RCC 7860 (cell line): ENCODE measurements at regions not wholly inside any gene's neighbourhood (a gene's known extent, or its start where the extent isn't known, plus 50 kb on each side); places are given as distances from the start of the nearest gene placed in this dataset.
A peak's percentile ranks its signal among the peaks of the same experiment; 100 is the strongest.

Experiments
- DNase-seq: peaks from one replicate; pipeline ENCODE4 v3.0.0-alpha.2; 2015; ENCODE audit warnings: low spot score
- FAIRE-seq: peaks from 2 replicates; lab custom pipeline; 2012; peaks lifted over from hg19 to GRCh38; lab: Jason Lieb, UNC

DNA sequence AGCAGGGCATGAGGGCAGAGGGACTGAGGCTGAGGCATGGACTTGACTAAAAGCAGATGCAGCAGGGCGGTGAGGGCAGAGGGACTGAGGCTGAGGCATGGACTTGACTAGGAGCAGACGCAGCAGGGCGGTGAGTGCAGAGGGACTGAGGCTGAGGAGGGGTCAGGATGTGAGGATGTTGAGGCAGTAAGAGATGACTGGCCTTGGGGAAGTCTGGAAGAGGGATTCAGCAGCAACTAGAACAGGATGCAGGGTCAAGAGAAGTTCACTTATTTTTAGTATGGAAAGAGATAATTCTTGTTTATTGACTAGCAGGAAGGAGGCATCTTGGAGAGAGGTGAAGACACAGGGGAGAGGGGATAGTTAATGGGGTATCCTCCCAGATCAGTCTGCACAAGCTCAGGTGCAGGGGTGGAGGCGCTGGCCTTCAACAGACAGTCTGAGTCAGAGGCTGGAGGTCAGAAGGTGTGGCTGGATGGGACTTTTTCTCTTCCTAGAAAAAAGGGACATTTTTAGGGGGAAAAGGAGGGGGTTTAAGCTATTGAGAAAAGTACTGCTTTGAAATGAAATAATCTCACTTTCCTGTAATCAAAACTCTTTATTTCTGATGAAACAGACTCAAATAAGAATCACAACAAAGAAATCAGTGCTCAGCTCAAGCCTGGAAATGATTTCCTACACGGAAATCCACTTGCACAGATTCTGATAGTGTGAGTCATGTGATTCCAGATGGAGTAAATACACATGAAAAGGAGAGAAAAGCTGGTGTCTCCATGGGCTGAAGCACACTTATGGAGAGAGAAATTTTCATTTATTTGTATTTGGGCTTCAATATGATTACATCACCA lies 130.9 kb downstream of the PALM2AKAP2 start:
- peak; percentile 75 for FAIRE-seq
- DNase-seq, result peak; percentile 46

DNA sequence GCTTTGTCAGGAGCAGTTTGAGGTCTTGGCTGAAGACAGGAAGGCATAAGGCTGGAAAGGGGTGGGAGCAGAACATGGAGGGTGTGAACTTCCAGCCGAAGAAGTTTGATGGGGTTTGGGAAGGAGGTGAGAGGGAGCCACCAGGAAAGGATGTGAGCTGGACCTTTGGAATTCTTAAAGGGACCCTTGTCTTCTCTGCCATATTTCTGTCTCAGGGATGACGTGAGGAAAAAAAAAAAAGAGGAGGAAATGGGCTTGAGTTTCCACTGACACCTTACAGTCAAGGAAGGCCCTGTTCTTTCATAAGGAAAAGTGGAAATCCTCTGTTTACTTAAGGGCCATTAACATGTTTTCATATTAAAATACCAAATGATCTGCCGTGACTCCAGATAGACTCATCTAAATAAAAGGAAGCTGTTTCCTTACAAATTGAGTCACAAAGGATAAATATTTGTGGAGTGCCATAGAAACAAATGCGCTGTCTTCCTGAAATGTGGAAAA lies 132.1 kb downstream of the PALM2AKAP2 start:
- no peak for DNase-seq
- no peak for FAIRE-seq

DNA sequence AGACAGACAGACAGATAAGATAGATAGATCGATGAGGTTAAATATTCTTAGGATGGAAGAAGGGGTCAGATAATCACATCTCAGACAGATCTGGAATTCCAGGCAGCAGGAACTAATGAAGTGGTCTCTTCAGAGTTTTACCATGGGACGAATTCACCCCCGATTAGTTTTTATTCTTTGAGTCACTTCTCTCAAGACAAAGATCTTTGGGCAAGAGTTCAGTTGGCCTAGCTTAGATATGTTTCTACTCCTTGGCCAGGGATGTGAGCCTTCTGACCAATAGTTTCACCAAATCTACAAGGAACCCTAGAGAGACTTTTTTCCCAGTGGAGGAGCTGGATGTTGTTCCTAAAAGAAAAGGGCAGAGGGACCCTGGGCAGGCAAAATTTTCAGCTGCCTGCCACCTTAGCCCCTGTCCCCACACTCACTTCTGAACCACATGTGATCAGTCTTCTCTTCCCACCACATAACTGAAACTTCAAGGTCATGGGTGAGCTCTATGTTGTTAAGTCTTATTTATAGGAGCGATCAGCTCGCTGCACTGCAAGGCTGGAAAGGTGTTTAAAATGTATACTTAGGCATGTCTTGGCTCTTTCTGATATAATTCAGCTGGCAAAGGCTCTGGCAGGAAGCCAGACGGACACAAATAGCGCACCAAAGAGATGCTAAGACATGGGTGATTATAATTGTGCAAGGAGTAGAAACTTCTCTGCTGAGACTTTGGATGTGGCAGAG lies 132.9 kb downstream of the PALM2AKAP2 start:
- FAIRE-seq (no peak), DNase-seq (no peak)

DNA sequence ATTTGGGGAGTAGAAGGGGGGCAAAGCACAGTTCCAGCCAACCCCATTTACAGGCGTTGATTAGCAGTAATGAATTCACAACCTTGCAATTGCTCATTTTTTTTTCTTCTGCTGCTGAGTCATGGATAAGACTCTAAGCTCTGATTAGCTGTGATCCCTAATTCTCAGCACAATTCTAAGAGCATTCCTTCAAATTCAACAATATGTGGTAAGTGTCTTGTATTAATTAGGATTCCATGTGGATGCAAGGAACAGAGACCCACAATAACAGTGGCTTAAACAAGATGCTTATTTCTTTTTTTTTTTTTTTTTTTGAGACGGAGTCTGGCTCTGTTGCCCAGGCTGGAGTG lies 133.4 kb downstream of the PALM2AKAP2 start:
- DNase-seq (no peak), FAIRE-seq (no peak)

DNA sequence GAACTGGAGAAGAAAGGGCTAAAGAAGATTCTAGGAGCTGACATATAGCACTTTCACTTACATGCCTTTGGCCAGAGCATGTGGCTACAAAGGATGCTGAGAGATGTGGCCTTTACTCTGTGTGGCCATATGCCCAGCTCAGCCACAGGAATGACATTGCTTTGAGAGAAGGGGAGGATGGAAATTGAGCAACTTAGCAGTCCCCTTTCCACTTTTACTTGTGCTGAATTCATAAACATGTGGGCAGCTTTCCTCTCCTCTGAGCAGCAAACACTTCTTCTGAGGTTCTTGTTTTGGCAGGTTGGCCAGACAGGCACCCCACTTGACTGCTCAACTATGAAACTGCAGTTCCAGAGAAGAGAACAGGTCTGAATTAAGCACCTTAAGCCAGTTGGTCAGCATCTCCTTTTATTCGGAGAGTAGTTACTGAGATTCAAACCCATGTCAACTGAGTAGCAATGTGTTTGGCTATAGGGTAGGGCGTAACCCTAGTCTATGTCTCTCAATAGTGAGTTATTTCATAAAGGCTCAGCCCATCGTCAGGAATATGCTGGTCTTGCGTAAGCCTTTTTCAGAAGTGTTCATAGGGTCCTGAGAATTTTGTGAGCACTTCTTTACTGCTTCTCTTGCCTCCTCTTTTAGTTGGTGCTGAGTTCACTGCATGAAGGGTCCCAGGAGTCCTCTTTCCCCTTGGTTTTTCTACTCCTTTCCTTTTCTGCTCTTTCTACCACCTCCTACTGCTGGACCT lies 134.5 kb downstream of the PALM2AKAP2 start:
- FAIRE-seq, result no peak

DNA sequence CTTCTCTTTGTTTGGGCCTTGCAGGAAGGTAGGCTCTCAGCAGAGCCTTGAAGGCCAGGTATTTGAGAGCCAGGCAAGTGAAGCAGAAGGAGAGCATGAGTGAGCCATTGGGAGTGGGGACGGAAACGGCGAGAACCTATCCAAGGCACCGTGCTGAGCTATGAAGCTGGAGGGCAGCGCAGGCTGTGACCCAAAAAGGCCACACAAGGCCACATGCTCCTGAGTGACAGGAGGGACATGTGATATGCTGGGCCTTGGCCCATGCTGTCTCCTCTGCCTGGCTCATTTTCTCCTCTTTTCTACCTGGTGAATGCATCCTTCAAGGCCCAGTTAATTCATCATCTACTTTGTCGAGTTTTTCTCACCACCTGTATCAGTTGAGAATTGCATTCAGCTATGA lies 136.3 kb downstream of the PALM2AKAP2 start:
- DNase-seq, result no peak
- no peak for FAIRE-seq

More for the DNA sequence above, 134.5 kb downstream of the PALM2AKAP2 start:
- DNase-seq, result no peak

DNA sequence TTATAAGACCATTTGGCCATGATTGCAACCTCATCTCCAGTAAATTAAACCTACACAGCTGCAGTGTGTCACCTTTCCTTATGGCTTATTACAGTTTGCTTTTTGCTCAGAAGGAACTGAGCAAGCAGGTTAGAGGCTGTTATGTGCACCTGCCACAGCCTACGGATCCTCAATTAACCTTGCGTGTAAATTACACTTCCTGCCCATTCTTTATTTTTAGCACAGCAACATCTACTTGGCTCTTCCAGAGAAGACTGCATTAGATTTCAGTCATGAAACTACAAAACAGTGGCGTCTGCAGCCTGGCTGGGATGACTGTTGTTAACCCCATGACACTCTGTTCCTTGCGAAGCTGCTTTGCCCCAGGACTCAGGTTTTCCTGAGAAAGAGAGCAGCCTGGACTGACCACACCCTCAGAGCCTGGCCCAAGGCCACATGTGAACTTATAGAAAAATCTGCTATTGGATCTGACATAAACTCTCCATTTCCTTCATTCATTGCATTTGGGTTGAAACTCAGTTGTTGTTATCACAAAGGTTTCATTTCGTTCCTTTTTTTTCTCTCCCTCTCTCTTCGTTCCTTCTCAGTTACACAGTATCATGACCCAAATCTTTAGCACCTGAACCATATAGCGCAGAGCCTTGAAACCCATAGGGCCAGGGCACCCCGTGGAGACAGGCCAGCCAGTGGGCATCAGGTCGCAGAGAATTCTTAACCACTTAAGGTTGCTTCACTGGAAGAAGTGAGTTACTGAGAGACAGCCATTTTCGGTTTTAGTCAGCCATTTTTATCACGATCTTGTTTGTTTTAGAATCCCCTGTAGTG lies 138.6 kb downstream of the PALM2AKAP2 start:
- DNase-seq (no peak), FAIRE-seq (no peak)

DNA sequence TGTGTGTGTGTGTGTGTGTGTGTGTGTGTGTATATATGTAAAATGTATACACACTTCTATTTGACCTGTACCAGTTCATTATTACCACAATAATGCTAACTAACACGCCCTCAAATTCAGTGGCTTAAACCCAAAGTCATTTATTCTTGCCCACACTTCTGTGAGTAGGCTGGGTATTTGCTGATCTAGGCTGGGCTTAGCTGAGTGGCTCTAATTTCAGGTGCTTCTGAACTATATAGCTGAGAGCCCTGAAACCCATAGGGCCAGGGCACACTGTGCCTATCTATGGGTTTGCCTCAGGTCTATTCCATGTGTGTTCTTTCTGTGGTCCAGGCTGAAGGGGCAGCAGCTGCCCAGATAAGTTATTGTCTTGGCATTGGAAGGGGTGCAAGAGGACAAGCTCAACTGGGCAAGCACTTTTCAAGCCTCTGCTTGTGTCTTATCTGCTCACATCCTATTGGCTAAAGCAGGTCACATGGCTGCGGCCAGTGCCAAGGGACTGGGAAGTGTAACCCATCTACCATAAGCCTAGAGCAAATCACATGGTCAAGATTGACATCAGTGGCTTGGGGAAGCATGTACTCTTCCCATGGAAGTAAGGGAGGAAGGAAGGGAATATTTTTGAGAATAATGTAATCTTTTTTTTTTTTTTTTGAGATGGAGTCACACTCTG lies 139.9 kb downstream of the PALM2AKAP2 start:
- FAIRE-seq (no peak), DNase-seq (no peak)

DNA sequence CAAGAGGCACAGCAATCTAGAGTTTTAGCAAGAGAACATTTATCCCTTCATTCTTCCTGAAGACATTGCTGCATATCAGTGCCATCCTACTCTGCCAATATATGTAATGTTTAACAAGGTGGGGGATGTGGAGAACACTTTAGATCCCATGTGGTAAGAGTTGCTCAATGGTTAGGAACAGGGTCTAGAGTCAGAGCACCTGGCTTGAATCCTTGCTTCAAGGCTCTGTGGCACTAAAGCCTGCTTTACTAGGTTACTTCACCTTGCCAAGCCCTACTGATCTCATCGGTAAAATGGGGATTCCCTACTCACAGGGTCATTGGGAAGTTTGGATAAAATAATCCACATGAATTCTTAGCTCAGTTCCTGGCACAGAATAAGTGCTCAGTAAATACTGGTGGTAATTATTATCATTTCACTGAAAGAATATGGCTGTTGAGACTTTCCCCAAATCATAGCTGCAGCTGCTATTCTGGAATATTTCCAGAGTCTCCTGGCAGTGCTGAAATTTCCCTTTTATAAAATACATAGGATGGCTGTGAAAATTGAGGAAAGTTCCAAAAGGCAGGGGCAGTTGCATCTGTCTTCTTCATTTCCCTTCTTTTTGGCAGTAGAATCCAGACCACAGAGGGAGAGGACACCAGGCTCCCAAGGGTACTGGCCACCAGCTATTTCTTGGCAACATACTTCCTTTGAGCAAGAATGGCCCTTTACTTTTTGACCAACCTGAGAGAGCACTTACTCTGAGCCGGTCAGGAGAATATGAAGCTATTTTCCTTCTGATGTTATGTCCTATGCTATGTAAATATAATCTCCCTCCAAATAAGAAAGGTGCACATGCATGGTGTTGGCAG lies 142.8 kb downstream of the PALM2AKAP2 start:
- FAIRE-seq (no peak), DNase-seq (no peak)

DNA sequence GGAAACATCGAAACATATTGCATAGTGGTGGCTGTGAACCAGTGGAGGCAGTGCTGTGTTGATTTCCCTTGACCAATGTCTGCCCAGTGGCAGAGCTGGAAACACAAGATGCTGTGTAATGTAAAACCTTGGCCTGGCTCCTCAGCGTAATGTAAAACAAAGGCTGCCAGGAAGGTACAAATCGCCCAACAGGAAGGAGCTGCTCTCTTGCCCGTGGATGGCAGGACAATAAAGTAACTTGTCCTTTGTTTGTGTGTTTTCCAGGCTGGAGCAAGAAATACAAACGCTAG lies 143.4 kb downstream of the PALM2AKAP2 start:
- FAIRE-seq (no peak), DNase-seq (no peak)

DNA sequence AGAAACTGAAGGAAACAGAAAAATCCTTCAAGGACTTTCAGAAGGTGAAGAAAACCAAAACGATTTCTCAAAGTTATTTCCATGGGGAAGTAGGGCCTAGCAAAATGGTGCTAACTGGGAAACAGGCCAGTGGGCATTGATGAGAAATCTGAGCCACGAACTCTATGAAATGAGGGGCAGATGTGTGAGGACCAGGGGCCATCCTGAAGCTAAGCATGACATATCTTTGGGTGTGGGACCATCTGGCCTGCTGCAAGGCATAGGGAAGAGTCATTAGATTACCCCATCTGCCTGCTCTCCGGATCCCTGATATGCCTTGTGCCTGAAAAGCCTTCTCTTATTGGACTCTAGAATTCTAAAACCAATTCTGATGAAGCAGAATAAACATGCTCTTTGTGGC lies 143.8 kb downstream of the PALM2AKAP2 start:
- no peak for FAIRE-seq
- DNase-seq, result no peak

DNA sequence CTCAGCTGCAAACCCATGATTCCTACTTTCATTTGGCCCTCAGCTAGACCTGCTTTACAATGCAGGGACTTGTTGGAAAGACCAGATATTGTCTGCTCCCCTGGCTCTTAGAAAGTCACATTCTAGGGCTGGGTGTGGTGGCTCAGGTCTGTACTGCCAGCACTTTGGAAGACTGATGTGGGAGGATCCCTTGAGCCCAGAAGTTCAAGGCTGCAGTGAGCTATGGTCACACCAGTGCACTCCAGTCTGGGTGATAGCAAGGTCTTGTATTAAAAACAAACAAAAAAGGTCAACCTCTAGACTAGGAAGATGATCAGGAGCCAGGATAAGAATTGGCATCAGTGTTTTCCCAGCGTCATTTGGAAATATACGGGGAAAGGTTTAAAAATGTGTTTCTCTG lies 145.8 kb downstream of the PALM2AKAP2 start:
- FAIRE-seq (no peak), DNase-seq (no peak)

DNA sequence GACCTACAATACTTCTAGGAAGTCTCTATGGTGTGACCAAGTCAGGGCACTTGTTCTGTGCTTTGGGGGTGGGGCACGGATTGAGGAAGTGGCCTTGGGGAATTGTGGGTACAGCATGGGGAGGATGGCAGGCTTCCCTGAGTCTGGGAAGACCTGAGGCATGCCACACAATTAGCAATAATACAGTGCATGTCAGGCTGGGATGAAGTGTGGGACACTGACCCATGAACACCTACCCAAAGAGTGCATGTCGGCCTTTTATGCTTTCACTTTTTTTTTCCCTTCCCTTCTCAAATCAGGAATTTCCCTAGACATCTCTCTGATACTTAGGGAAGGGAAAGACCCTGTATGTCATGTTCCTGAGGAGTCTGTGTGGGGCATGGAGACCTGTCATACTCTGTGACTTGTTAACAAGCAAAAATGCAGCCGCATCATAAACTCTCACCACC lies 146.4 kb downstream of the PALM2AKAP2 start:
- DNase-seq (no peak), FAIRE-seq (no peak)

DNA sequence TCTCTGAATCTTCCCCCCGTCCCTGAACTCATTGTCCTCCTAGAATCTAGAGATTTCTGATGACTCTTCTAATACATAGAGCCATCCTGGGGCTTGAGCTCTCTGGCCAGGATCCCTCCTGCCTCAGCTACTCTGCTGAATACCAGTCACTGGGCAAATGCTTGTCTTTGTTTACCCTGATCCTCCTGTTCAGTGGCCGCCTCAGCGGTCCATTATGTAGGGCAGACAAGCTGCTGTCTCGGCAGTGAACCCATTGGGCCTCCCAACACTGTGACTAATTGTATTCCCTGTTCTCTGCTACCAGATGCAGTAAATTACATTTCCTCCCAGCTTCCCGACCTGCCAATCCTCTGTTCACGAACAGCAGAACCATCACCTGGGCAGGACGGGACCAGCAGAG lies 151.6 kb downstream of the PALM2AKAP2 start:
- DNase-seq, result no peak
- no peak for FAIRE-seq

DNA sequence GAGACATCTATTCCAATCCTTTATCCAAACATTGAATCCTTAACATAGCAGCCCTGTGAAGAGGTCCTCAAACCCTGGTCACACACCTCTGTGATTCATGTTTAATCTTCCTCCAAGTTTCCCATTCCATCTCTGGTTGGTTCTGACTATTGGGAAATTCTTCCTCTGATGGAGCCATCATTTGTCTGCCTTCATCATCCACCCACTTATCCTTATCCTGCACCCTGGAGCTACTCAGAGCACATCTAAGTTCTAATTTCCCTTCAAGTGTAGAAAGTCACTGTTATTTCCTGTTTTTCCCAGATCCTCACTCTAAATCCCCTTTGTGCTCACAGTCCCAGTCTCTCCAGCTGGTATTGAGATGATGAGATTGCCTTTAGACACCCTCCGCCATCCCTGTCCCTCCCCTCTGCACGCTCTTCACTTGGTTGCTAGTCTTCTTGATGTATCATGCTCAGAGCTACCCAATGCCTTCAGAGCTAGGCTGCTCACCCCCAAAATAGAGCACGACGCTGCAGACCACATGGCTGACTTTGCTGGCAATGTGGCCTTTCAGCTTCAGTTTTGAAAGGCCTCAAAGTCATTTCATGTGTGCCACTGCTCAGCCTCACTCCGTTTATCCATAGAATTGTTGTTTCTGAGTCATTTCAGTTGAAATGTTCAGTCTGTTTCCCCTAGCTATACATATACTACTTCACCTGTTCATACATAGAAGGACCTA lies 154.3 kb downstream of the PALM2AKAP2 start:
- FAIRE-seq, result no peak
- no peak for DNase-seq

DNA sequence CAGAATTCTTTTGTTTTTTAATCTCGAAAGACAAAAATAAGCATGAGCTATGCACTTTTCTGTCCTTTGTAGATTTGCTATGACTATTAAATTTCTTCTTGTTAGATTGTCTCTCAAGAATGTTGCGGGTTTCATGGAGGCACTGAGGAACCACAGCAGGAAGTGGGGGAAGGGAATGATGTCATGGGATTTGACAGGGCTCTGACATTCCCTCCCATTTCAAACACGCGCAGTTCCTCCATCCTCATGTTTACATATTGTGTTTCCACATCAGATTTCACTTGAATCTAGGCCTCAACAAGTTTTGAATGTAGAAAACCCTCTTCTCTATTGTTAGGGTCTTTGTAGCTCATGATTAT lies 154.8 kb downstream of the PALM2AKAP2 start:
- FAIRE-seq (no peak), DNase-seq (no peak)

DNA sequence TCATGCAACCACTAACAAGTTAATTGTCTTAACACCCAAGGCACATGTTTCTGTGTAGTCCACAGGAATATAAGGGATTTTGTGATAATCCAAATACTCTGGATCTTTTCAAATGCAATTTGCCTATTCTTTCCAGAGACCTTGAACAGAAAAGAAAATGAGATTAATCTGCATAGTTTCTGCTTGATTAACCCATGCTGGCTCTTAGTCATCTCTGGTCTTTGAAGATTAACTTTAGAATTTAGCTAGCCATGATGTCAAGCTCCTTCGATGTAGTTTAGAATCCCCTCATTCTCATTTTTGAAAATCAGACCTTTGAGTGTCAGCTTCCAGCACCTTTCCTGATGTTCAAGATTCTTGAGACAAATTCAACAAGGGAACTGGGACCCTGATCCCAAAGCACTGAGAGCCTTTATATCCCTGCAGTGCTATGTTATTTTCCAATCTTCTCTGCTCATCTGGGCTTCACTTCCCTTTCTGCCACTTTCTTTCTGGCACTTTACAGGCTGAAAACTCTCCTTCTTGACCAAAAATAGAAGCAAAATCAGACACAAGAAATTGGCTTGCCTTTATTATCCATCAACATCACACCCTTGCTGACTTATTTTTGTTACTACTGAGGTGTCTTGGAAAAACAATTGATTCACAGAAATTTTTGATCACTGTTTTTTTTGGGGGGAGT lies 155.5 kb downstream of the PALM2AKAP2 start:
- FAIRE-seq, result no peak

DNA sequence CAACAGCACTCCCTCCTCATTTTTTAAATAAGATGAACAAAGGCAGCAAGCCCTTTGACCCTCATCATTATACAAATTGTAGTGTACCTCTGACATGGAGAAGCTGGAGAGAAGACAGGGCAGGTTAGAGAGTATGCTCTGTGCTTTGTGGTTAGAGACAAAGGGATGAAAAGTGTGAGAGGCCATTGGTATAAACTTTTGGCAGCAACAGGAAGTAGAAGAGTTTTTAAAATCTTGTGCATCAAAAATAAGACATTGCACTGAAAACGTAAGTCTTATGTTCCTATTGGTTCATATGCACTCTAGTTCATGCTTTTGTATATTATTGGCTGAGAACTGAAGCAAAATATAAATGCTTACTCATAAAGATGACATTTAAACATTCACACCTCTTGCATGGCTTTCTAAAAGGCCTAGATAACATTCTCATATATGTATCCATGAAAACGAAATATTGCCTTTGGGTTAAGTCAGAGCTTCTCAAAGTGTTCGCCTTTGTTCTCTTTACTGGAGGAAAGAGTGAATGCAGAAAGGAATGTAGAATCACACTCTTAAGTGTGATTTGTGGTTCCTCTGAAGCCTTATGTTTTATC lies 158.0 kb downstream of the PALM2AKAP2 start:
- DNase-seq (no peak), FAIRE-seq (no peak)

More for the DNA sequence above, 155.5 kb downstream of the PALM2AKAP2 start:
- DNase-seq, result no peak
